Coronary artery (tissue), 2 donors: ENCODE measurements at regions not wholly inside any gene's neighbourhood (a gene's known extent, or its start where the extent isn't known, plus 50 kb on each side); places are given as distances from the start of the nearest gene placed in this dataset.

Experiments used
- DNase-seq: peaks from one replicate; pipeline ENCODE4 v3.0.0-alpha.2; 2017; ENCODE audit warnings: low spot score
- H3K27ac ChIP-seq, 2 donors: fragments of 200-600 bp; sonication (generic); one replicate each; pipeline ENCODE4 v1.5.1; 2016 to 2019
- H3K4me3 ChIP-seq: fragments of 200-600 bp; sonication (generic); 2 replicates; pipeline ENCODE4 v1.5.1; 2016; ENCODE audit warnings: mild to moderate bottlenecking, moderate library complexity
- TF ChIP-seq, protein P1 (sequence below): fragments of 200-600 bp; sonication (generic); IDR thresholded peaks from one replicate; pipeline ENCODE4 v1.5.1; 2019; ENCODE audit warnings: antibody characterized with exemption

DNA sequence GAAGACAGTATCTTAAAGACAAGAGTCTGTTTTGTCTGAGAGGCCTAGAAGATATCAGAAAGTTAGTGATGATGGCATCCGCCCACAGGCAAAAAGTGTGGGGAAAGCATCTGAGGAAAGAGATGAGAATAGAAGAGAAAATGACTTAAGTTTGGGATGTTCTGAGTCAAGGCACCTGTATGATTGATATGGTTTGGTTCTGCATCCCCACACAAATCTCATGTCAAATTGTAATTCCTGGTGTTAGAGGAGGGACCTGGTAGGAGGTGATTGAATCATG is 568.2 kb upstream of the MGMT start:
- DNase-seq, result no peak
- no peak overlapping the region for H3K27ac ChIP-seq
- H3K4me3 ChIP-seq, result no peak overlapping the region
- TF ChIP-seq, protein P1, sequence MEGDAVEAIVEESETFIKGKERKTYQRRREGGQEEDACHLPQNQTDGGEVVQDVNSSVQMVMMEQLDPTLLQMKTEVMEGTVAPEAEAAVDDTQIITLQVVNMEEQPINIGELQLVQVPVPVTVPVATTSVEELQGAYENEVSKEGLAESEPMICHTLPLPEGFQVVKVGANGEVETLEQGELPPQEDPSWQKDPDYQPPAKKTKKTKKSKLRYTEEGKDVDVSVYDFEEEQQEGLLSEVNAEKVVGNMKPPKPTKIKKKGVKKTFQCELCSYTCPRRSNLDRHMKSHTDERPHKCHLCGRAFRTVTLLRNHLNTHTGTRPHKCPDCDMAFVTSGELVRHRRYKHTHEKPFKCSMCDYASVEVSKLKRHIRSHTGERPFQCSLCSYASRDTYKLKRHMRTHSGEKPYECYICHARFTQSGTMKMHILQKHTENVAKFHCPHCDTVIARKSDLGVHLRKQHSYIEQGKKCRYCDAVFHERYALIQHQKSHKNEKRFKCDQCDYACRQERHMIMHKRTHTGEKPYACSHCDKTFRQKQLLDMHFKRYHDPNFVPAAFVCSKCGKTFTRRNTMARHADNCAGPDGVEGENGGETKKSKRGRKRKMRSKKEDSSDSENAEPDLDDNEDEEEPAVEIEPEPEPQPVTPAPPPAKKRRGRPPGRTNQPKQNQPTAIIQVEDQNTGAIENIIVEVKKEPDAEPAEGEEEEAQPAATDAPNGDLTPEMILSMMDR, result no peak

DNA sequence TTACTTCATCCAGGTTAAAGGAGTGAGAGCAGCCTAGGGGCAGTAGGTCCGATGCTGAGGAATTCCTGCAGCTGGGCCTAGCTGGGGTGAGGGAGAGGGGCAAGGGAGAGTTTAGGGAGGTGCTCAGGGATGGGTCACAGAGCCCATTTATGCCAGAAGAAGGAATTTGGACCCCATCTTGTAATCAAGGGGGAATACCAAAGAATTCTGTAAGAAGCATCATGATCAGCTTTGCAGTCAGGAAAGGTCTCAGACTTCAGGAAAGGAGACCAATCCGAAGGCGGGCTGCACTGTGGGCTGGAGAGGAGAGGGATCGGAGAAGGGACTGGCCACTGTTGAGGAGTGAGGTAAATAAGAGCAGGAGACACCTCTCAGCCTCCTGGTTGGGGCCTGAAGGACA is 566.6 kb upstream of the MGMT start:
- no peak for DNase-seq
- TF ChIP-seq, protein P1, result no peak
- Histone ChIP-seq H3K4me3 (no peak overlapping the region), H3K27ac (peak overlapping the region in 1 of 2 donors; percentile 54)

DNA sequence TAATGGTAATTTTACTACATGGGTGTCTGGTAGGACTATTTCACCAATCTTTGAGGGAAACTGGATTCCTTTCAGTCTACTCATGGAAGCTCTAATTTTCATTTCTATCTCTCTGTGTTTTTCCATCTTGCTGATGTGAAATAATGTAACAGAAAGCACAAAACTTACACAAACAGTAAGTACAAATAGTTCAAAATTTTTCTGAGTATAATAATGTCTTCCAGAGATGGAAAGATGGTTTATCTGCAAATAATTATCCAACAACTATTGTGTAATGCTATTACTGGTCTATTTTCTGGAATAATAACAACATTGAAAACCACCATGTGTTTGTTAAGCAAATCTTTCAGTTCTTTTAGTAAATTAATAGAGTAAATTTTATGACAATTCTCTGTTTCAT is 565.8 kb upstream of the MGMT start:
- Histone ChIP-seq H3K27ac (peak overlapping the region in 1 of 2 donors; percentile 54), H3K4me3 (no peak overlapping the region)
- no peak for DNase-seq
- TF ChIP-seq, protein P1, result no peak

DNA sequence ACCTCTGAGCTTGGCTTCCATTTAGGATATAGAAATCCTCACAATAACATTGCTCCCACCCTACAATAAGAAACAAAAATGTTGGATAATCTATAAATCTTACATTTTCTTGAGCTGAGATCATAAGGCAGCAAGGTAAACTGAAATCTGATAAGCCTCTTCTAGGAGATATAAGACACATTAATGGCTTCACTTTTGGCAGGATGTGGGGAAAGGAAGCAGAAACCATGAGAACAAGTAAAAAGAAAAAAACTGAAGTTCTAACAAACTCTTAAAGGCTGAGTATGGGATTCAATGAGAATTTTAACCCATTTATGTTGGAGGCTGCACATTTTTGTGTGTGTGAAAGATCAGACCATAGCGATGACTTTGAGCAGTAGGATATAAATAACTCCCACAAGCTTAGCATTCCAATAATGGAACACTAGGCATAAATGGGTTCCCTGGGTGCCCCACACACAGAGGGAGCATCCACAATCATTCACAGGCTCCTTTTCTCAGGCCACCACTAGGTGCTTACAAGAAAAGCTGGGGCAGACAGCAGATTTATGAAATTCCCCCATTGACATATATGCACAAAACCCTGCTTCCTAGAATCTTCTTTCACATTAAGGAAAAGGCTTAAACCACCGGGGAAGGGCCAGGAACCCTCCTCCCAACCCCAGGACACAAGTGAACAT is 564.9 kb upstream of the MGMT start:
- no peak overlapping the region for H3K27ac ChIP-seq
- H3K4me3 ChIP-seq, result no peak overlapping the region
- no peak for DNase-seq
- TF ChIP-seq, protein P1, result no peak

DNA sequence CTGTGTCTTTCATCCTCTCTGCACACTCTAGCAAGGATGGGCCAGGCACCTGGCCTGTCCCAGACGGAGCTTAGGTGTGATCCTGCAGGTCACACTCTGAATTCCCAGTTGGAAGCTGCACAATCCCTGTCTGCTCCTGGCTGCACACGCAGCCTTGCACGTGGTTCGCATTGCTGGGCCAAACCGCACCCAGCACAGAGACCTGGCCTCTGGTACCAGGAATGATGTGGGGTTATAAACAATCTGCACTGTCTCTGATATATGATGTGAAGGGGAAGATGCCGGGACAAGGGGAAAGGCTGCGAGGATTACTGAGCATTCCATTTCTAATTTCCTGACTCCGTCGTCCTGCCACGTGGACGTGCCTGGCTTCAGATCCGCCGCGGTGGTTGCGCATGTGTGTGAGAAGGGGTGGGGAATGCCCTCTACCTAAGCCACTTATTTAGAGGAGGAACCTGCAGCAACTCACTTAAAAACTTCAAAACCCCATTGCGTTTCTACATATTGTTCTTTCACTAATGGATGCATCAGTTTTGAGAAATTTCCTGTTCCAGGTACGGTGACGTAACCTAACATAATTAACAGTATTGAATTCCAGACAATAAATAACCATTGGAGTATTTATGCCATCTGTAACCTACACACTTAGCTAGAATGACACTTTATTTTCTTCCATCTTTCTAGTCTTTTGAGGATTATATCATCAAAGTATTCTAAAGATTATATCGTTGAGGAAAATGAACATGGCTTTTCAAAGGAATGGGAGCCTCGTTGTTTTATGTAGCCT is 559.7 kb upstream of the MGMT start:
- TF ChIP-seq, protein P1, result no peak
- no peak for DNase-seq
- no peak overlapping the region for H3K27ac ChIP-seq
- no peak overlapping the region for H3K4me3 ChIP-seq

DNA sequence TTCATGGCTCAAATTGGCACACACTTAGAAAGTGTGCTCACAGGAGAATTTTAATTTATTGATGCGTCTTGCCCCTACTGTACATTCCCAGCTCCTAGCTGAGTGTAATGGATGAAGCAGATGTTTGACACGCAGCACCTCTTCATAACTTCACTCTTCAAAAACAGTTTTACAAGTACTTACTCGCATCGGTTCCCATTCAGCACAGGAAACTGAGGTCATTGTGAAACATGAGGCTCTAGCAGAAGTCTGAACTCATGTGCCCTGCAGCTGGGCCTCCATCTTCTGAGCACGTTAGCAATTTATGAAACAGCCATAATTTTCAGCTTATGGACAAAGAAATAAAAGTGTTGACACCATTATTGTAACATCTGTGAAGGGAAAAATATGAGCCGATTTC is 558.9 kb upstream of the MGMT start:
- TF ChIP-seq, protein P1, result no peak
- DNase-seq, result no peak
- no peak overlapping the region for H3K27ac ChIP-seq
- H3K4me3 ChIP-seq, result no peak overlapping the region

DNA sequence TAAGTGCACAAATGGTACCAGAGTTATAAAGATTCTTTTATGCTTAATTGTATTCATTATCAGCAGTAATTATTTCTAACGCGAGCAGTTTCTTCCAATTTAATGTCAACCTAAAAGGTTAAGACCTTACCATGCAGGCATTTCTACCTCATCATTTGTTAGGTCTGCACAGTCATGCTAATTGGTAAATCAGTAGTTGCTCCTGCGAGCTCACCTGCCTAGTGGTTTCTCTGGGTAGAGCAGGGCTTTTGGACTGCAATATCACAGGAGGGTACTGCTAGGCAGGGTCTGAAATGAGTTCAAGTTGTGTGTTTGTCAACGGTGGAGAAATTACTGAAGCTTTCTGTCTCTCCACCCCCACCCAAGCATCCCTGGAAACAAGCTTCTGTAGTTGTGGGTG is 558.5 kb upstream of the MGMT start:
- TF ChIP-seq, protein P1, result no peak
- no peak overlapping the region for H3K4me3 ChIP-seq
- no peak for DNase-seq
- no peak overlapping the region for H3K27ac ChIP-seq
